ENCODE measurements at regions not wholly inside any gene's neighbourhood (a gene's known extent, or its start where the extent isn't known, plus 50 kb on each side); places are given as distances from the start of the nearest gene placed in this dataset.

DNA sequence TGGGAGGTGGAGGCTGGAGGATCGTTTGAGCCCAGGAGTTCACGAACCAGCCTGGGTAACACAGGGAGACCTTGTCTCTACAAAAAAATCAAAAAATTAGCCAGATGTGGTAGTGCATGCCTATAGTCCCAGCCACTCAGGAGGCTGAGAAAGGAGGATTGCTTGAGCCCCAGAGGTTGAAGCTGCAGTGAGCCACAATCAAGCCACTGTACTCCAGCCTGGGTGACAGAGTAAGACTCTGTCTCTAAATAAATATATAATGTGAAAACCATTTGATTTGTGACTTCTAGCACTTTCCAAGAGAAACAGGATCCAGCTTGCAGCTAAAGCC, 459.1 kb downstream of the SOX9 start:
- no peak overlapping the region for H3K4me3 ChIP-seq (ENCODE audit: low read length)
- no peak overlapping the region for H3K27ac Mint-ChIP-seq
- CTCF ChIA-PET = no interaction called here
- H3K4me3 Mint-ChIP-seq = no peak overlapping the region
- no peaks in the 10 kb centered on the region for H3K27me3 ChIP-seq (ENCODE audit: control insufficient read depth in 1 of 2, insufficient read depth in 2 of 2, low read length in 2 of 2)
- no peaks in the 10 kb centered on the region for H3K9me3 Mint-ChIP-seq
- no peaks in the 10 kb centered on the region for H3K4me1 ChIP-seq (ENCODE audit: insufficient read depth, low read length)
- no peak for TF ChIP-seq CTCF (IDR thresholded peaks at IDR 0.05)
- intact Hi-C loops (cut with DNase I, micrococcal nuclease) = no loop called here
- DNase-seq = no peak
- no peak for ATAC-seq (ENCODE audit: poor library complexity)
- peaks cover 22% of the 10 kb centered on the region for H3K27me3 Mint-ChIP-seq
- no peak overlapping the region for H3K27ac ChIP-seq (ENCODE audit: low read depth in 1 of 2, low read length in 2 of 2)
- peaks cover 0 to 5% of the 10 kb centered on the region in 2 experiments for H3K9me3 ChIP-seq (ENCODE audit: control insufficient read depth in 1 of 2, insufficient read depth in 1 of 2, low read length in 2 of 2)
- POLR2A ChIA-PET = no interaction called here
- no peaks in the 10 kb centered on the region for H3K36me3 Mint-ChIP-seq (ENCODE audit: low read depth)
- no peaks in the 10 kb centered on the region for H3K36me3 ChIP-seq (ENCODE audit: insufficient read depth, low read length)
- no peaks in the 10 kb centered on the region for H3K4me1 Mint-ChIP-seq (ENCODE audit: low read depth)

DNA sequence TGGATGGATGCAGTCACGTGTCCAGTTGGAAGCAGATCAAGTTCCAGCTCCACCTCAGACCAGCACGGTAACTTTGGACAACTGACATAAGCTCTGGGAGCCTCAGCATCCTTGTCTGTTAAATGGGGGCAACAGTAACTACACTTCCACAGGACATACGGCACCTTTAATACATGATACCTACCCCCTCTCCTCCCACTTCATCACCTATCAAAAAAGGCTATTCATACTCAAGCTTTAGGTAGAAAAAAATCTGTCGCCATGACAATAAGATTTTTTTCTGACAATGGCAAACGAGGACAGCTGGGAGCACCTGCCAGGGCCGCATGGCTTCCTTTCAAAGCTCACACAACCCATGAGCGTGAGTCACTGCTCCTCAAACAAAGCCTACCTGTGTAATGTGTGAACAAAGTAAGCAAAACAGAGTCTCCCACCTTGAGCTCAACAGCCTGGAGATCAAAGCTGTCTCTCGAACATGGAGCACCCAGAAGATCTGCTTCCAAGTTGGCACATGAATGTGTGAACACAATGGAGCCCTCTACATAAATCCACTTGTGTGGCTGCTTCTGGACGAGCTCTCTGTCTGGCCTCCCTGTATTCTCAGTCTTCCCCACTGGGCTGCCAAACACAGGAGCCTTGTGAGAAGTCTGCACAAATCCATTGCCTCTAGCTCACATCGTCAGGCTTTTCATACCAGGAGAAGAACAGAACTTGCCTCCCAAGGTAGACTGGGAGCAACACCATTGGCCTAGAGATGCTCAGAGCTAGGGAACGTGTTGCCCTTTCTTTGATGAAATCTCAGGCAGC, 459.7 kb downstream of the SOX9 start:
- ChIA-PET POLR2A (no interaction called here), CTCF (no interaction called here)
- H3K27me3 ChIP-seq (ENCODE audit: control insufficient read depth in 1 of 2, insufficient read depth in 2 of 2, low read length in 2 of 2) = no peaks in the 10 kb centered on the region
- ATAC-seq (ENCODE audit: poor library complexity) (no peak), DNase-seq (no peak)
- no peaks in the 10 kb centered on the region for H3K9me3 Mint-ChIP-seq
- no peaks in the 10 kb centered on the region for H3K36me3 Mint-ChIP-seq (ENCODE audit: low read depth)
- intact Hi-C loops (cut with DNase I, micrococcal nuclease) = no loop called here
- no peak overlapping the region for H3K27ac ChIP-seq (ENCODE audit: low read depth in 1 of 2, low read length in 2 of 2)
- peaks cover 19% of the 10 kb centered on the region for H3K27me3 Mint-ChIP-seq
- no peak overlapping the region for H3K4me3 Mint-ChIP-seq
- no peak overlapping the region for H3K4me3 ChIP-seq (ENCODE audit: low read length)
- H3K27ac Mint-ChIP-seq = no peak overlapping the region
- H3K36me3 ChIP-seq (ENCODE audit: insufficient read depth, low read length) = no peaks in the 10 kb centered on the region
- no peak for TF ChIP-seq CTCF (IDR thresholded peaks at IDR 0.05)
- H3K9me3 ChIP-seq (ENCODE audit: control insufficient read depth in 1 of 2, insufficient read depth in 1 of 2, low read length in 2 of 2) = peaks cover 0 to 5% of the 10 kb centered on the region in 2 experiments
- no peaks in the 10 kb centered on the region for H3K4me1 Mint-ChIP-seq (ENCODE audit: low read depth)
- no peaks in the 10 kb centered on the region for H3K4me1 ChIP-seq (ENCODE audit: insufficient read depth, low read length)

DNA sequence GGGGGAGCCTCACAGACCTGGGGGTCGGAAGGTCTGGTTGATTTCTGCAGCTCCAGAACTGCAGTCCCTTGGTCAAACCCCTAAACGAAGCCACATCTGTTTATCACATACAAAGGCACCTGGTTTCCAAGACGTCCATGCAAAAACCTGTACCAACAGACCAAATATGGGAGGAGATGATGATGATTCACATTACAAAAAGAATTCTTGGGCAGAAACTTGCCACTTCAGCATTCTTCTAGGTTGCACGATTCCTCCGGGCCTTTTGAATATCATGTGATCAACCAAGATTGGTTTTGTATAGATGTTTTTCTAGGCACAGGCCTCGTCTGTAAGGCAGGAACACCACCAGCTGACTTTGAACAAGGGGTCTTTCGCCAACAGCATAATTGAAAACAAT, 466.3 kb downstream of the SOX9 start:
- DNase-seq (no peak), ATAC-seq (ENCODE audit: poor library complexity) (no peak)
- no peak for TF ChIP-seq CTCF (IDR thresholded peaks at IDR 0.05)
- Mint-ChIP-seq H3K4me1 (ENCODE audit: low read depth) (peaks cover 43% of the 10 kb centered on the region), H3K27ac (no peak overlapping the region), H3K27me3 (peaks cover 47% of the 10 kb centered on the region), H3K4me3 (no peak overlapping the region), H3K36me3 (ENCODE audit: low read depth) (no peaks in the 10 kb centered on the region), H3K9me3 (no peaks in the 10 kb centered on the region)
- intact Hi-C loops (cut with DNase I, micrococcal nuclease) = no loop called here
- ChIA-PET CTCF (interaction anchor here (1.9 kb wide), 1 partner anchor 30 kb away, joined by 5 read pairs; no protein-coding TSS in a partner anchor), POLR2A (no interaction called here)
- Histone ChIP-seq H3K36me3 (ENCODE audit: insufficient read depth, low read length) (no peaks in the 10 kb centered on the region), H3K9me3 (ENCODE audit: control insufficient read depth in 1 of 2, insufficient read depth in 1 of 2, low read length in 2 of 2) (peaks cover 0 to 3% of the 10 kb centered on the region in 2 experiments), H3K27ac (ENCODE audit: low read depth in 1 of 2, low read length in 2 of 2) (no peak overlapping the region), H3K27me3 (ENCODE audit: control insufficient read depth in 1 of 2, insufficient read depth in 2 of 2, low read length in 2 of 2) (peaks cover 12 to 13% of the 10 kb centered on the region in 2 experiments), H3K4me1 (ENCODE audit: insufficient read depth, low read length) (peaks cover 27% of the 10 kb centered on the region), H3K4me3 (ENCODE audit: low read length) (no peak overlapping the region)

Measured in CD4-positive, alpha-beta T cell (primary cell).